ENCODE measurements at regions not wholly inside any gene's neighbourhood (a gene's known extent, or its start where the extent isn't known, plus 50 kb on each side); places are given as distances from the start of the nearest gene placed in this dataset.

DNA sequence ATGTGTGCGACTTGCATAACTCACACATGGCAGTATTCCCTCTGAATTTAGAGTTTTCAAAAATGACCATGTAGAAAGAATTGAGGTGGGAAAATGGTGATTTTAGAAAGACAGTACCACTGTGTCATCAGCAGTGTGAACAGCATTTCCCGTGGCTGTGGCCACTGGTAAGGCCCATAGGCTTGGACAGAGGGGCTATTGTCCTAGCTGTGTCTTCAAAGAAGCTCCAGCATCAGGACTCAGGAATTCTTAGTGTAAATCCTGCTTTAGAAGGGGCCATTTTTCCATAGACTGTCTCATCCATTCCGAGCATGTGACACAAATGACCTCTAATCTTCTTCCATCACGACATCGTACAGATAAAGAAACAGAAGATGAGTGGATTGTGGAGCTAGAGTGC is 119.3 kb upstream of the BACE2 start:
- DNase-seq, result no peak

DNA sequence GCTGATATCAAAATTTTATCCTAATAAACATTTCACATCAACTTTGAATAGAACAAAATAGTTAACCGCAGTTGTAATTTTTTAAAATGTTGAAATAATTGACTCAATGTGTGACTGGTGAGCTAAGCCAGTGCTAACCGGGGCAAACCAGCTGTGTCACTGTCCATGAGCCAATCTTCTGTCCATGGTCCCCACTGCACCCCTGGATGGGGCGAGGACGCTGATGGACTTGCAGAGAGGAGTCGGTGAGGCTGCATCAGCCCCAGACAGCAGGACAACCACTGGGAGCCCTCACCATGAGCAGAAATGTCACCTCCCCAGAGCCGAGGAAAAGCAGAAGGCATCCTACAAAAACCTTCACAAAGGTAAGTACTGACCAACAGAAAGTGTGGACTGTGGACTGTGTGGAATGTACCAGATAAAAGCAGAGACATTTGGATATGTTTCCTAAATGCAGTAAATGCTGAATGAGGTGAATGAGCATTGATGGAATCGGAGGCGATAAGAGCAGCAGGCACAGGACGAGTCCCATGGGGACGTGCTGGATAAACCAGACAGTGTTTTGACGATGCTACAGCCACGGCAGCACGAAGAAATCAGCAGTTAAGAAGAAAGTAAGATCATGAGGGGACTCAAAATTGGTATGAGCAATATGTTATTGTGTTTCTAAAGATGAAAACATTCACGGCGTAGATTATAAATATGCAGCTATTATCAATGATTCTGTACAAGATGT is 115.0 kb upstream of the BACE2 start:
- DNase-seq, result no peak

DNA sequence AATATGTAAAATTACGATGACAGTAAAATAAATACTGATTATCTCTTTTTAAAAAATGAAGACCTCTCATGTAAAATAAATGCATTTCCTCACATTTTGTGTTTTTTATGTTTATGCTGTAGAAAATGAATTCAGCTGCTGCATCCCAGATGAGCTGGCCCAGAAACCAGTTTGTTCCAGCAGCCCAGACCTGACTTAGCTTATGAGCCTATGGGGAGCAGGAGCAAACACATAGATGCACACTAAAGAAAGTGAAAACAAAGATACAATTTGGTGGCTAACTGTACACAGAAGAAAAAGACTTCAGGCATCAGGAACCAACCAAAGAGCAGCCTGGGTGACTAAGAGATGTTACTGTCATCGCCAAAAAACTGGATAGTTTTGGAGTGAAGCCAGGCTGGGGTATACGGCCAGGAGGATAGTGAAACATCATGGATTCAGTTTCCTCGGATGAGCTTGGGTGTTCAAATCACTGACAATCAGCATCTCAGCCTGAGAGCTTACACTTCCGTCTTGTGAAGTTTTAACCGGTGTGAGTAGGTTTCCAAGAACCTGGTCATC is 113.9 kb upstream of the BACE2 start:
- DNase-seq, result no peak

DNA sequence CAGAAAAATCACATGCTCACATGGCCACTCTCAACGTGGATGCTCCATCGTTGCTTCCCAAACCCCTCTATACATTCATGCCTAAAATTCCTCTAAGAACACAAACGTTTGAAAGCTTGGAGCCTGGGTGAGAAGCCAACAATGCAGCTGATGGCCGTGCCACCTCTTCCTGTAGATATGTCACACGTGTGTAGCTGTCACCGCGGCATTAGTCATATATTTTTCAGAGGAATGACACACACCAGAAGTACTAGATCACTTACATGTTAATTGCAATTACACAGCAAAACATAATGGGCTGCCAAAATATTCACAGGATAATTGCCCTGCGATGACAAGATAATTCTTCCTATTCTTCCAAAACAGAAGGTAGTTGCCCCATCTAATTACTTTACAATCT is 112.7 kb upstream of the BACE2 start:
- DNase-seq, result no peak

DNA sequence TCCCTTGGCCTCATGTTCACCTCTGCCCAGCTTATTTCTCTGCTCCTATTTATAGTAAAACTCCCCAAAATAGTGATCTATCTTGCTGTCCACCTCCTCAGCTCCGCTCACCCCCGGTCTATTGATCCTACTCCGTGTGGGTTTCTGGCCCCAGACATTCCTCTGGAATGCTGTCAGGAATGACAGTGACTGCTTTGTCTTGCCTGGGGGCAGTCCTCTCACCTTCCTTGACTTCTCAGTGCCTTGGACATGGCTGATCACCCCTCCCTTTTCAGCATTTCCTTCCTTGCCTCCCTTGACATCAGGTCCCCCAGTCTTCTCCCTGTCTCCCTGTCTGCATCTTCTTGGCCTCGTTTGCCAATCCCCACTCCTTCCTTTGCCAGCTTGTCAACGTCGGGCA is 108.1 kb upstream of the BACE2 start:
- no peak for DNase-seq

DNA sequence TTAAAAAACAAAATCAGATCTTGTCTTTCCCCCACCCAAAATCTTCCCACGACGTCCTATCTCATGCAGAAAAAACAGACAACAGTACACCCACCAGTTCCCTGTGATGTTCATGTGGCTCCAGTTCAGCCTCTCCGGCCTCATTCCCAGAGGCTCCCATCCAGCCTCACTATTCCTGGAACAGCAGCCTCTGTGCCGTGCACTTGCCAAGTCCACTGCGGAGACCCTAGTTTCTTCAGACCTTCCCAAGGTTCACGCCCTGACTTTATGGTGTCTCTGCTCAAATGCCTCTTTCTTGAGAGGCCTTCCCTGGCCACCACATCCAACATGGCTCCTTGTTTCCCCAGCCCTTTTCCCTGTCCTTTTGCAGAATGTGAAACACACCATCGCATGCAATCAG is 106.3 kb upstream of the BACE2 start:
- no peak for DNase-seq

DNA sequence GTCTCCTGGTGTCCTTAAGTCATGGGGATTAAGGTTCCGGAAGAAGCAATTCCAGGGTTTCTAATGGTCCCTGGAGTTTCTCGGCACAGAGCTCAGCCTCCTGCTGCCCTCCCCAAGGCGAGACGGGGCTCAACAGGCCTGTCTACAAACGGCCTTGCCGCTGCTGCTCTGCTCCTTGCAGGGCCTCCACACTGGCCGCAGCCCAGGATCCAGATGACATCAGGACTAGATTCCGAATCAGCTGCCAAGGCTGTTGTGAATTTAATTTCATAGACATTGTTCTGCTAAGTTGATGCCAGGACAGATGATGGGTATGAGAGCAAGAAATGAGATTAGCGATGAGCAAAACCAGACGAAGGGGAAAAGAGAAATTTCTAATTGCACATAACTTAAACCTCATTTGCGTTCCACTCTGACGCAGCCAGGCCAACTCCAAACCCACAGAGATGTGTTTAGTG is 103.6 kb upstream of the BACE2 start:
- DNase-seq, result no peak

DNA sequence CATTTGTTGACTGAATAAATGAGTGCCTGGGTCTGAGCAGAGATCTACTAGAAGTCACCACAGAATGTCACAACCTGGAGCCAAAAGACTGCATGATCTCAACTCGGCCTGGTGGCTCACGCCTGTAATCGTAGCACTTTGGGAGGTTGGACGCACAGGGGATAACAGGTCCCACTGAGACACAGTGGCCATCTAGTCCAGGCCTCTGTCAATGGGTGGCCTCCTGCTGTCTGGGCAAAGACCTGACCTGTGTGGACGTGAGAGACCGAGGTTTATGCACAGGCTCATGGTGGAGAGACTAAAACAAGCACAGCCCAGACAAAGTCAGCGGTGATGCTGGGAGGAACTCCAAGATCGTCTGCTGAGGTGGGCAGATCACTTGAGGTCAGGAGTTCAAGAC is 103.0 kb upstream of the BACE2 start:
- DNase-seq, result no peak

DNA sequence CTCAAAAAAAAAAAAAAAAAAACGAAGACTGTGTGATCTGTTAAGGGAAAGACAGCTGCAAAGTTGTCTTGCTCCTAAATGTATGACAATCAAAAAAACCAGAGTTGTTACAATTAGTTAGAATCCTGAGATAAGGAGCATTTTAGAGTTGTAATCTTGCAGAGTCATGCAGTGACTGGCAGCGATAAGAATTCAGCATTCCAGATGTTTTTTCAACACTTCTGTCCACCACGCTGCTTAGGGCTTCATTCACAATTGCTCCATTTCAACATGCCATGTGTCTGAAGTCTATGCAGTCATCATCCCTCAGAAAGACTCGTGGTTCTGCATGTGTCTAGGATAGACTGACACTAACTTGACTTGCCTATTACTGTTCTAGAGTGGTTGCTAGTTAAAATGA is 102.4 kb upstream of the BACE2 start:
- no peak for DNase-seq

DNA sequence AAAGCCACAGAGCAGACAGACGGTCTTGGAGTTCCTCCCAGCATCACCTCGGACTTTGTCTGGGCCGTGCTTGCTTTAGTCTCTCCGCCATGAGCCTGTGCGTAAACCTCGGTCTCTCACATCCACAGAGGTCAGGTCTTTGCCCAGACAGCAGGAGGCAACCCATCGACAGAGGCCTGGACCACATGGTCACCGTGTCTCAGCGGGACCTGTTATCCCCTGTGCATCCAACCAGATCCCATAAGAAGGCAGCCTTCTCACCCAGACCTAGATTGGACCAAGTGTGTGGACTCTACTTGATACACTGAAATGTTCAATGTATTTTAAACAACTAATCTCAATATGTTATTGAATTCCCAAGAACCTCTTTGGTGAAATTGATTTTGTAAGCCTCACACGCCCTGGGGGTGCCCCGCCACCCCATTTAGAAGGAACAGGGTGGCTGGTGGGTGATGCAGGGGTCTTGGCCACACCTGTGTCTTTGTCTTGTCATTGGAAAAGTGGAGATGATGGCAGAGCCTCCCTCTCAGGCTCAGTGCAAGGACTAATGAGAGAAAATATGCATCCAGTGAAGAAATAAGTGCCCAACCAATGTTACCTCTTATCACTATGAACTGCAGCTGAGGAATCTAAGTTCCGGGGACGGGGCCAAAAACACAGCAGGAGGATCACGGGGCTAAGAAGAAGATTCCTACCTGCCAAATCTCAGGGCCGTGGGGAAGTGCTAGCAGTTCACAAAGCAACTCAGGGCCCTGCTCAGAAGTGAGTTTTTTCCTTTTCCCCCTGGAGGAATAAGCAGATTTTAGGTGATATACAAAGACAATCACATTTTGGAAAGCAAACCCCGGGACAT is 101.6 kb upstream of the BACE2 start:
- DNase-seq, result no peak

DNA sequence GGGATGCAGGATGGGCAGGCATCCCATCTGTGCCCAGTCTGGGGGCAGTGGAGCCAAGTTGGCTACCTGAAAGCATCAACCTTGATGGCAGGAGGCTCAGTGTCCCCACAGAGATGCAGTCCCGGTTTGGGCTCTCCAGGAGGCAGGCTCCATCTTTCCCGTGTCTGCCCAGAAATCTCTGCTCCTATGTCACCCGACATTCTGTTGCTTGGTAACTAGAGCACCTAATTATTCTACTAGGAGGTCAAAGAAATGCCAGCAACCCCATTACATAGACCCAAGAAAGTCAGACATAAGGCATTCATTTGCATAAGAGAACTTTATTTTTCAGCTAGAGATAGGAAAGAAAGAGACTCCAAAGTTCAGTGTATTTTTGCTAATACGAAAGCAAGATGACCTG is 100.3 kb upstream of the BACE2 start:
- DNase-seq, result no peak

DNA sequence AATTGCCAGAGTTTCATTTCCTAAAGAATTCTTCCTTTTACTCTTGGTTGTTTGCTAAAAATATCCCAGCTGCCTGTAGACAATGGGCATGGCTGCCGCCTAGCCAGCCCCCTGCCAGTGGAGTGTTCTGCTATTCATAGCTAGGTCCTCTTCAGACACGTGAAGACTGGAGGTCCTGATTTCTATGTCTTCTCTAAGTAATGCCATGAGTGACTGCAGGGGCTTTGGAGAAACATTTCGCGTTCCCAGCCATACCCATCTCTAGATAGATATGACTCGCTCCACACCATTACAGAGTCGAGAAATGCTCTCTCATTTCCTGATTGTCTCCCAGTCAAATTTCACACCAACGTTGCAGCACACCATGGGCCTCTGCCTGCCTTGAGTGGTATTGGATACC is 99.5 kb upstream of the BACE2 start:
- no peak for DNase-seq

DNA sequence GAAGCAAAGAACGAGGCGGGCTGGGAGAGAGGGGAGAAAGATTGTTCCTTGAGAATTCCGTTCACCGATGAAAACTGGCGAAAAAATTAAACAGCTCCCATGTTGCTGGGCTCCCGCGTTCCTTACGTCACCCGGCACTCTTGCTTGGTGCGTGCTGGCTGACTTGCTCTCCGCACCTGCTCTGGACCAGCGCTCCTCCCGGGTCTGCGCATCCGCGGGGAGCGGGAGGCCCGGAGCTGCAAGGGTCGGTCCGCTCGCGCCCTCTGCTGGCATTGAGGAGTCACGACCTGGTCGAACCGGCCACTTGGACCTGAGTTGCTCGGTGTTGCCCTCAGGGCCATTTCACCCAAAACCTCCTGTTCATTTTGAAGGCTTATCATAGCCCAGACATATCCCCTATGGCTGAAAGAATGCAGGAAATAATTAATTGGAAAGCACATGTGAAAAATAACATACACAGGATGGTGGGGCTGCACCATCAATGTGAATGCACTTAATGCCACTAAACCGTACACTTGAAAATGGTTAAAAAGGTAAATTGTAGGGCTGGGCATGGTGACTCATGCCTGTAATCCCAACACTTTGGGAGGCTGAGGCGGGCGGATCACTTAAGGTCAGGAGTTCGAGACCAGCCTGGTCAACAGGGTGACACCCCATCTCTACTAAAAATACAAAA is 98.9 kb upstream of the BACE2 start:
- DNase-seq, result peak; percentile 59

DNA sequence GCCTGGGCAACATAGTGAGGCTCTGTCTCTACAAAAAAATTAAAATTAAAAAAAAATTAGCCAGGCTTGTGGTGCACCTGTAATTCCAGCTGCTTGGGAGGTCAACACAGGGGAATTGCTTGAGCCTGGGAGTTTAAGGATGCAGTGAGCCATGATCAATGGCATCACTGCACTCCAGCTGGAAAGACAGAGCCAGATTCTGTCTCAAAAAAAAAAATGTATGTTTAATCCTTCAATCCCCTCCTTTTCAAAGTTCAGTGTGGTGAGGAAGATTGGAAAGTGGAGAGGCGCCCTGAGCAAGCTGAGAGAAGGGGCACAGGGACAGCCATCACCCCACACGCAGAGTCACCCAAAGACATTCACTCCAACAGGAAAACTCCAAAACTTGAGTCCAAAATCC is 97.7 kb upstream of the BACE2 start:
- no peak for DNase-seq

DNA sequence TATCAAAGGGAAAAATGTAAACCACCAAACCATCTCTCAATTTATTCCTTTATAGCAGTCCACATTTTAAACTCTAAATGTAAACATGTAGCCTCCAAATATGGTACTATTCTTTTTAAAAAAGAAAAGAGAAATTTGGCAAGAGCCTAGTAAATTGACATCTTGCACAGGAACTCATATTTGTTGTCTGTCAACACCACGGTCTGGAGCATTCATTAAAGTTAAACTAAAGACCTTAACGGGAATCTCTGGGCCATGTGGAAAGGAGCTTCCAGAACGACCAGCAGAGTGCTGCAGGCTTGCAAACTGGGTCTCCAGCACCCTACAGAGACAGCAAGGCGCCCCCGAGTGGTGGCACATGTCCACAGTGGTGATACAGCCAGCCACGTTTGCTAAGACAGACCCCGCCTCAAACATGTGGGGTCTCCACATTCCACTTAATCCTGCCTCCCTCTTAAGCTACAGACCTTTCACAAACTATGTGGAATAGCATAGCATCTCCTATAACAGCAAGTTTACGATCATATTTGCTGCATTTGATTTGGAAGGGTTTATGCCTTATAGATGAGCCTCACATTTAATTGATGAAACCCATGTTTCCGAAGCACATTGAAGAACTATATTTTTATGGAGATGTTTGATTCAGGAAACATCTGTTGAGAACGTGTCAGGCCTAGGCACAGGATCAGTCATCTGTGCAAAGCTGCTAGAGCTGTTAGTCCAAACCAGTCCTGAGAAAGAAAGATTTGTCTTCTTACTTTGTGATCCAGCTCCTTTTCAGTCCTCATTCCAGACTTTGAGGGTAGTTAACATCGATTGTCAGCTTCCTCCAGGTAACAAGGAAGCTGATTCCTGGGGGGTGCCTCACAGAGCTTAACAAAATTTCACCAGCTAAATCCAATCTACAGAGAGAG is 96.4 kb upstream of the BACE2 start:
- DNase-seq, result no peak

DNA sequence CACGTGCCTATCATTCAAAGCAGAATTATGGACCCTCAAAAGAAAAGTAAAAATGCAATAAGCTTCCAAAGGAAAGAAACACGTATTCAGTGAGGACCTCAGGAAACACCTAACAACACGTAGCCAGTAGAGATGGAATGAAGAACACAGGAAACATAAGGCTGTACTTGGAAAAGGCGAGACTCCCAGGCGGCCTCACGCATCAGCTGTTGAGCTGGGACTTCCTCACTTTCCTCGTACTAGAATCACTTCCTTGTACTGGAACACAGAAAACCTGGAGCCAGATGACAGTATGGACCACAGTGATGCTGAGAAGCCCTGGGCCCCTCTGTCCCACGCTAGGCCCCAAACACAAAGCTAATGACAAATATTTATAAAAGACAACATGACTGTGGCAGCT is 94.4 kb upstream of the BACE2 start:
- DNase-seq, result no peak

DNA sequence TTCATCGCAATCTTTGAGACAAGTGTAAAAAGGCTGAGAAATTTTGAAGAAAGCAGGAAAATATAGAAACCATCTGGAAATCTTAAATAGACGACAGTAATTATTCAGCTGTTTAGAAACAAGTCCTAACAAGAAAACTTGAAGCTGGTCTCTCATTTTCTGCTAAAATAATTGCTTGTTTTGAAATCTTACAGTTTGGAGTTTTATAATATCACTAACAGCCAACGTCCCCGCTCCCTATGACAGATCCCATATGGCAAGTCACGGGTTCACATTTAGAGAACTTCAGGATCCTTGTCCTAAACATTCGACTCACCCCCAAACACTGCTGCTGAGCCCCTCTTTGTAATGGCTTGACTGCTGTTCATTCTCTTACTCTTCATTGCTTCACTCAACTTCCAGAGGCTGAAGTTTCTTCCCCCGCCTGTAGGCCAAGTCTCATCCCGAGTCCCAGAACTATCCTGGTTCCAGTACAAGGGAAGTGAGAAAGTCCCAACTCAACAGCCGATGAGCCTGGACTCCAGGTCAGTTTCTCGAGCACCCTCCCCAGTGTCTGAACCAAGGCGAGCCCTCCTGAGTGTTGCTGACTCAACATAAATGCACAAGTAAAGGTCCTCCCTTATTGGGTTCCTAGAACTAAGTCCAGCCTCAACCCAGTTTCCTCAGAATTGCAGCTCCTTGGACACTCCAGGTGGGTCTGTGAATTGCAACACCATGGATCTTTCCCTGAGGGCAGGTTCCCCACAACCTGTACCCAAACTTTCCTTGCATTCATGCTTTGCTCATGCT is 93.4 kb upstream of the BACE2 start:
- no peak for DNase-seq

DNA sequence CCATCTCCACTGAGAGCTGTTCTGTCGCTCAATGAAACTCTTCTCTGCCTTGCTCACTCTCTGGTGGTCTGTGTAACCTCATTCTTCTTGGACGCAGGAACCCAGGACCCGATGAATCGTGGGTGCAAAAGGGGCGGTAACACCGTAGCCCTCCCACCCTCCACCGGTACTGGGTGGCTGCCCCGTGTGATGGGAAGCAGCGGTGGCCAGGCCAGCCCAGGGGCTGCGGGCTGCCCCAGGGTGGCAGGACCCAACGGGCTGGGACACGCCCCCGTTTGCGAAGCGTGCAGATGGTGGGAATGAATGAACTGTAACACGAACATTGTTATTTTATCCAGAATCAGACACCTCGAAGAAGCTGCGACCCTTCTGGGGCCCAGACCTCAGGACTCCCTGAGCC is 92.3 kb upstream of the BACE2 start:
- DNase-seq, result no peak

DNA sequence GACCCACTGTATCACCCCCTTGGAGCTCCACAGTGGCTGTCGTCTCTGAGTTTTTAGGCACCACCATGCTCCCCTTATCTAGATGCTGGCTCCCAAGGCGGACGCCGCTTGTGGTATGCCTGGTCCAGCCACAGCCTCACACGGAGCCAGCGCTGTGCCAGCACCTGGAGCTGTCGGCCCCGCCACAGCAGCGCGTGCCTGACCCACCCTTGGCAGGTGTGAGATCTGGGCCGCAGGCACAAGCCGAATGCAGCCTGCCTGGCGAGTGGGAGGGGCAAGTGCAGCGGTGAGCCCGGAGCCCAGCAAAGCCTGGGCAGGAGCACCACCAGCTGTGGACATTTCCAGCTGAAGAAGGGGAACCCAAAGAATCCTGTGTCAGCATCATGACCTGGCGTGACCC is 91.9 kb upstream of the BACE2 start:
- no peak for DNase-seq

DNA sequence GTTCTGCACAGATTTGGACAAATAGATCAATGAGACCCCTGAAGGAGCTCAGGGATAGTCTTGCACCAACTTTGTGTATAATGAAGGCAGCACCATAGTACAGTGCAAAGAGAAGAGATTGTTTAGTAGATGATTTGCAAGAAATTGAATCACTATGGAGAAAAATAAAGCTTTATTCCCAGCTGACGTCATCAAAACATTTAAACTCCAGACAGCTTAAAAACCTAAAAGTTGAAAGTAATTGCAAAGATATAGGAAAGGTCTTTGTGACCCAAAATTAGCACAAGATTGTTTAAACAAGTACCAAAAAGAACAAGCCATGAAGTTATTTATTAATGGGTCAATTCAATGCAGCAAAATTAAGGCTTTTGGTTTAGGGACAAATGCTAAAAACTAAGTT is 88.8 kb upstream of the BACE2 start:
- no peak for DNase-seq

DNA sequence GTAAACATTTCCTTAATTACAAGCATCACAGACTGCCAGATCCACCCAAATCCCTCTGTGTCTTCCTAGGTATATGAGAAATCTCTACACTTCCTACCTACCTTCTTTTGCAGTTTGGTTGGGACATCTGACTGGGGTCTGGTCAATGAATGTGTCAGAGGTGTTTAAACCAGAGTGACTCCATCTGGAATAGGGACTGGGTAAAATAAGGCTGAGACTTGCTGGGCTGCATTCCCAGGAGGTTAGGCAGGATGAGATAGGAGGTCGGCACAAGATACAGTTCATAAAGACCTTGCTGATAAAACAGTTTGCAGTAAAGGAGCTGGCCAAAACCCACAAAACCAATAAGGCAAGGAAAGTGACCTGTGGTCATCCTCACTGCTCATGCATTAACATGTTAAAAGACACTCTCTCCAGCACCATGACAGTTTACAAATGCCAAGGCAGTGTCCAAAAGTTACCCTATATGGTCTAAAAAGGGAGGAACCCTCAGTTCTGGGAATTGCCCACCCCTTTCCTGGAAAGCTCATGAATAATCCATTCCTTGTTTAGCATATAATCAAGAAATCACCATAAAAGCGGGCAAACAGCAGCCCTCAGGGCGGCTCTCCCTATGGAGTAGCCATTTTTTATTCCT is 87.4 kb upstream of the BACE2 start:
- no peak for DNase-seq

Measured in NCI-H2081 treated with DMSO at 0.1 percent for 48 hours (cell line).